HepG2 (cell line): ENCODE measurements at regions not wholly inside any gene's neighbourhood (a gene's known extent, or its start where the extent isn't known, plus 50 kb on each side); places are given as distances from the start of the nearest gene placed in this dataset.

ENCODE experiments used
- ATAC-seq: fragments of 200-7000 bp; cut with Tn5 transposase; 3 replicates; pipeline ENCODE4 v1.9.1; 2020; ENCODE audit warnings: mild to moderate bottlenecking, moderate library complexity
- BruUV-seq: library from RNA; stranded (reverse); fragments of 400-500 nt; replicated peaks from 2 replicates; lab custom pipeline; 2021; lab: Mats Ljungman, UMichigan
- CTCF ChIA-PET: fragments of 300-600 bp; formaldehyde crosslinking; extraction: SDS; loops from one replicate; lab custom pipeline; 2021; ENCODE audit warnings: low total read pairs, inconsistent platforms, low intra/inter-chr PET ratio; lab: Yijun Ruan, JAX
- POLR2A ChIA-PET: fragments of 350-600 bp; sonication (Branson Sonifier 250); formaldehyde crosslinking; loops from one replicate; lab custom pipeline; 2020; ENCODE audit warnings: antibody characterized with exemption, inconsistent platforms; lab: Yijun Ruan, JAX
- DNase-seq: peaks from one replicate; pipeline ENCODE4 v3.0.0-alpha.2; 2015; ENCODE audit warnings: low spot score
- FAIRE-seq: peaks from 3 replicates; lab custom pipeline; 2011; peaks lifted over from hg19 to GRCh38; lab: Jason Lieb, UNC
- H2AFZ ChIP-seq: one replicate; pipeline ENCODE4 v1.6.1; 2011; ENCODE audit warnings: low read length, inconsistent platforms
- H3K27ac ChIP-seq: fragments of 300-600 bp; 3 replicates; pipeline ENCODE4 v1.8.0; 2011; ENCODE audit warnings: mixed run types, mild to moderate bottlenecking, mixed read lengths, low read length, inconsistent platforms; ENCODE audit not compliant: insufficient read depth; ENCODE audit errors: extremely low read length
- H3K27me3 ChIP-seq, 2 experiments: fragments of 200-600 bp in 1 of 2; 2 replicates in 1 of 2; 3 replicates in 1 of 2; pipeline versions ENCODE4 v1.6.0 to v1.8.0; 2011; ENCODE audit warnings: low read length in 2 of 2, mild to moderate bottlenecking in 2 of 2, moderate library complexity in 2 of 2, inconsistent platforms in 1 of 2; ENCODE audit not compliant: insufficient read depth in 2 of 2, control insufficient read depth in 1 of 2
- H3K36me3 ChIP-seq, 2 experiments: fragments of 200-600 bp in 1 of 2; replicated peaks in 1 of 2; 2 replicates in 1 of 2; 3 replicates in 1 of 2; pipeline versions ENCODE4 v1.5.1 to v1.8.0; 2011; ENCODE audit warnings: low read length in 2 of 2, inconsistent platforms in 1 of 2; ENCODE audit not compliant: insufficient read depth in 2 of 2, control insufficient read depth in 1 of 2
- H3K4me1 ChIP-seq: 2 replicates; pipeline ENCODE4 v1.5.1; 2012; ENCODE audit warnings: low read length, inconsistent platforms; ENCODE audit not compliant: insufficient read depth
- H3K4me2 ChIP-seq: 2 replicates; pipeline ENCODE4 v1.6.0; 2011; ENCODE audit warnings: low read depth, low read length, inconsistent platforms
- H3K4me3 ChIP-seq, 3 experiments: fragments of 200-600 bp in 1 of 3; sonication (generic), shearing (Covaris generic) in 1 of 3; replicated peaks in 1 of 3; 2 replicates each; pipeline ENCODE4 v1.5.1; 2011 to 2016; ENCODE audit warnings: low read length in 3 of 3, inconsistent platforms in 2 of 3, low read depth in 2 of 3, mild to moderate bottlenecking in 2 of 3, control low read depth in 1 of 3, mixed read lengths in 1 of 3; ENCODE audit not compliant: insufficient read depth in 1 of 3
- H3K79me2 ChIP-seq: one replicate; pipeline ENCODE4 v1.6.1; 2011; ENCODE audit warnings: low read length, inconsistent platforms; ENCODE audit not compliant: insufficient read depth
- H3K9ac ChIP-seq: 2 replicates; pipeline ENCODE4 v1.6.0; 2011; ENCODE audit warnings: mild to moderate bottlenecking, low read depth, low read length, inconsistent platforms; ENCODE audit not compliant: insufficient read depth
- H3K9me3 ChIP-seq: 2 replicates; pipeline ENCODE4 v1.5.1; 2012; ENCODE audit warnings: mild to moderate bottlenecking, low read length
- H4K20me1 ChIP-seq: 2 replicates; pipeline ENCODE4 v1.6.0; 2011; ENCODE audit warnings: inconsistent platforms, mild to moderate bottlenecking, low read length, moderate library complexity; ENCODE audit not compliant: insufficient read depth
- NR2C2 ChIP-seq: sonication (generic); formaldehyde crosslinking; IDR thresholded peaks from 2 replicates; pipeline ENCODE4 v1.4.0; 2020; ENCODE audit warnings: missing genetic modification reagents, mild to moderate bottlenecking, moderate library complexity, borderline replicate concordance
- NRL ChIP-seq: sonication (generic); formaldehyde crosslinking; IDR thresholded peaks from 2 replicates; pipeline ENCODE4 v1.5.0; 2020; ENCODE audit warnings: missing genetic modification reagents, mild to moderate bottlenecking, moderate library complexity, borderline replicate concordance
- SAP130 ChIP-seq: IDR thresholded peaks from 2 replicates; pipeline ENCODE4 v1.6.1; 2016; ENCODE audit warnings: low read depth
- TCF7L2 ChIP-seq: IDR thresholded peaks from 2 replicates; pipeline ENCODE4 v1.6.1; 2011; ENCODE audit warnings: mild to moderate bottlenecking, low read depth, low read length, moderate library complexity
- ZNF746 ChIP-seq: sonication (generic); formaldehyde crosslinking; IDR thresholded peaks from 2 replicates; pipeline ENCODE4 v1.8.0; 2022; ENCODE audit warnings: mild to moderate bottlenecking, missing genetic modification reagents
- ZNF772 ChIP-seq: sonication (generic); formaldehyde crosslinking; IDR thresholded peaks from 2 replicates; pipeline ENCODE4 v1.5.0; 2020; ENCODE audit warnings: mild to moderate bottlenecking, missing genetic modification reagents
- in situ Hi-C: cut with HindIII; loops from 2 replicates; pipeline ENCODE4 v1.10.0; 2017; ENCODE audit warnings: low pct_unique_long_range_greater_than_20kb; ENCODE audit not compliant: extremely low pct_ligation_motif_present
- intact Hi-C: fragments of 100-400 bp; cut with micrococcal nuclease; formaldehyde crosslinking; loops from one replicate; pipeline ENCODE4 v1.10.0; 2022; ENCODE audit not compliant: unreplicated experiment
- TF ChIP-seq, protein P1 (sequence below): IDR thresholded peaks from 2 replicates; pipeline ENCODE4 v1.6.1; 2016; ENCODE audit warnings: missing genetic modification reagents, missing compliant biosample characterization
- TF ChIP-seq, protein P2 (sequence below): sonication (generic); formaldehyde crosslinking; IDR thresholded peaks from 2 replicates; pipeline ENCODE4 v1.4.0; 2020; ENCODE audit warnings: missing genetic modification reagents
- TF ChIP-seq, protein P3 (sequence below): sonication (generic); formaldehyde crosslinking; IDR thresholded peaks from 2 replicates; pipeline ENCODE4 v1.4.0; 2020; ENCODE audit warnings: missing genetic modification reagents

DNA sequence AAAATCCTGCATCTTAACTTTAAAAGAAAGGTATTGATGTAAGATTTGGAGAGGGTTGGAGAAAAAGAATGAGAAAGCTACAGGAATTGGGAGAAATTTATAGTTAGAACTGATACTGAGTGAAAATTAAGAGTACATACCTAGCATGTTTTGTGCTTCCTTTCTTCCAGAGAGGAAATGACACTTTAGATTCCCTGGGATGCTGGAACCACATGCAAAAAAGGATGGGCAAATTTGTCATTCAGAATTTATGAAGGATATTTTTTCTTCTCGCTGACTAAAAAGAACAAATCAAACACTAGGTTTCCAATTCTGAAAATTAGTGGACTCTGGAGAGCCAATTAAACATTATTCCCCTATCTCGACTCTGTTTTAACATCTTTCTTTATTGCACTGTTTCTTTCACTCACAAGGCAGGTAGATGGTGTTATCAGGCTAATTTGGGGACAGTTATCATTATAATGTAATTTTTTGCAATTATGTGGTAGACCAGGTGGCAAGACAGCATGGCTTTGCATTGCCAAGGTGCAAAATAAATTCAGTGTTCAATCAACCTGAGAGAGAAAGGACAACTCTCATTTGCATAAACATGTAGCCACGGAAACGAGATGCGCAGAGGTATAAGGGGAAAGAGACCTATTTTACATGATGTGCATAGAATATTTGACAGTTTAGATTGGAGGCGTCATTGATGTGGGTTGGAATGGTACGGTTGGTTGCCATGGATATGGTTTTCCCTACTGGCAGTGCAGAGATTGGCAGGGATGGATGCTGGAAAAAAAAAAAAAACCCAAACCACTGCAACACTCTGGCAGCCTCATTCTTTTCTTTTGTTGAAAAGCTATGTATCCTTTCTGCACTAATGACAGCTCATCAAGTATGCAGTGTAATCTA is 320.4 kb upstream of the CCNH start (continued):
- TF ChIP-seq, protein P1, sequence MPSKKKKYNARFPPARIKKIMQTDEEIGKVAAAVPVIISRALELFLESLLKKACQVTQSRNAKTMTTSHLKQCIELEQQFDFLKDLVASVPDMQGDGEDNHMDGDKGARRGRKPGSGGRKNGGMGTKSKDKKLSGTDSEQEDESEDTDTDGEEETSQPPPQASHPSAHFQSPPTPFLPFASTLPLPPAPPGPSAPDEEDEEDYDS (CRISPR knock-in tag): no peak

DNA sequence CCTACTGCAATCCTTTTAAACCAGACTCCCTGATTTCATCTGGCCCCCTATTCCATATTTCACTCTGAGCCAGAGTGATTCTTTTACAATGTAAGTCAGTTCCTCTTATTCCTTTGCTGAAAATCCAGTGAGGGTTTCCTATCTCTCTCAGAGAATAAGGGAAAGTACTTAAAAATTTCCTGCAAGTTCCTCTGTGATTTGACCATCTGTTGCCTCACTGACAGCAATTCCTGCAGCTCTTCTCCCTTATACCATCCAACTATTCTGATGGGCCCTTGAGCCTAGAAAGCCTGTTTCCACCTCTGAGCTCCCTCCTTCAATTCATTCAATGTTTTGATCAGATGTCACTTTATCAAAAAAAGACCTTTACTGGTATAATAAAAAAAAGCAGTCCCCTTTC is 317.1 kb upstream of the CCNH start:
- H3K27me3 ChIP-seq: no peaks in the 10 kb centered on the region
- in situ Hi-C loops: no loop called here
- no peak for DNase-seq
- H3K79me2 ChIP-seq: no peaks in the 10 kb centered on the region
- H3K9me3 ChIP-seq: no peaks in the 10 kb centered on the region
- no peak for TF ChIP-seq SAP130
- TF ChIP-seq, protein P2, sequence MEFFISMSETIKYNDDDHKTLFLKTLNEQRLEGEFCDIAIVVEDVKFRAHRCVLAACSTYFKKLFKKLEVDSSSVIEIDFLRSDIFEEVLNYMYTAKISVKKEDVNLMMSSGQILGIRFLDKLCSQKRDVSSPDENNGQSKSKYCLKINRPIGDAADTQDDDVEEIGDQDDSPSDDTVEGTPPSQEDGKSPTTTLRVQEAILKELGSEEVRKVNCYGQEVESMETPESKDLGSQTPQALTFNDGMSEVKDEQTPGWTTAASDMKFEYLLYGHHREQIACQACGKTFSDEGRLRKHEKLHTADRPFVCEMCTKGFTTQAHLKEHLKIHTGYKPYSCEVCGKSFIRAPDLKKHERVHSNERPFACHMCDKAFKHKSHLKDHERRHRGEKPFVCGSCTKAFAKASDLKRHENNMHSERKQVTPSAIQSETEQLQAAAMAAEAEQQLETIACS: no peak
- TF ChIP-seq ZNF772 (CRISPR knock-in tag): no peak
- TF ChIP-seq, protein P3, sequence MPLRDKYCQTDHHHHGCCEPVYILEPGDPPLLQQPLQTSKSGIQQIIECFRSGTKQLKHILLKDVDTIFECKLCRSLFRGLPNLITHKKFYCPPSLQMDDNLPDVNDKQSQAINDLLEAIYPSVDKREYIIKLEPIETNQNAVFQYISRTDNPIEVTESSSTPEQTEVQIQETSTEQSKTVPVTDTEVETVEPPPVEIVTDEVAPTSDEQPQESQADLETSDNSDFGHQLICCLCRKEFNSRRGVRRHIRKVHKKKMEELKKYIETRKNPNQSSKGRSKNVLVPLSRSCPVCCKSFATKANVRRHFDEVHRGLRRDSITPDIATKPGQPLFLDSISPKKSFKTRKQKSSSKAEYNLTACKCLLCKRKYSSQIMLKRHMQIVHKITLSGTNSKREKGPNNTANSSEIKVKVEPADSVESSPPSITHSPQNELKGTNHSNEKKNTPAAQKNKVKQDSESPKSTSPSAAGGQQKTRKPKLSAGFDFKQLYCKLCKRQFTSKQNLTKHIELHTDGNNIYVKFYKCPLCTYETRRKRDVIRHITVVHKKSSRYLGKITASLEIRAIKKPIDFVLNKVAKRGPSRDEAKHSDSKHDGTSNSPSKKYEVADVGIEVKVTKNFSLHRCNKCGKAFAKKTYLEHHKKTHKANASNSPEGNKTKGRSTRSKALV: no peak
- TF ChIP-seq NR2C2: no peak
- no peak for TF ChIP-seq ZNF746 (CRISPR knock-in tag)
- TF ChIP-seq TCF7L2: no peak
- no peak for TF ChIP-seq NRL
- no peak overlapping the region for H3K9ac ChIP-seq
- BruUV-seq: no TSS peak
- intact Hi-C loops: no loop called here
- no peaks in the 10 kb centered on the region for H3K36me3 ChIP-seq
- H3K27ac ChIP-seq: no peak overlapping the region
- no peak for ATAC-seq
- H3K4me1 ChIP-seq: no peaks in the 10 kb centered on the region
- FAIRE-seq: no peak
- no peaks in the 10 kb centered on the region for H4K20me1 ChIP-seq
- no peak overlapping the region for H3K4me3 ChIP-seq
- ChIA-PET CTCF (no interaction called here), POLR2A (no interaction called here)
- no peak overlapping the region for H2AFZ ChIP-seq
- no peak overlapping the region for H3K4me2 ChIP-seq
